NCI-H187 treated with DMSO at 0.1 percent for 48 hours (cell line): ENCODE measurements at regions not wholly inside any gene's neighbourhood (a gene's known extent, or its start where the extent isn't known, plus 50 kb on each side); places are given as distances from the start of the nearest gene placed in this dataset.

ENCODE experiments used
- DNase-seq: peaks from one replicate; lab custom pipeline; 2025; lab: John Stamatoyannopoulos, UW

GRCh38 chr2:193980599-193980998 lies 1676.4 kb upstream of the SLC39A10 start:
- no peak for DNase-seq

- no peak for DNase-seq
Measured at GRCh38 chr2:193973781-193974180, 1683.2 kb upstream of the SLC39A10 start.

- no peak for DNase-seq
Measured at GRCh38 chr2:193966590-193966989, 1690.4 kb upstream of the SLC39A10 start.

GRCh38 chr2:193965263-193965662 lies 1691.8 kb upstream of the SLC39A10 start:
- DNase-seq: no peak

GRCh38 chr2:193963472-193964119 lies 1693.4 kb upstream of the SLC39A10 start:
- DNase-seq: no peak

GRCh38 chr2:193946806-193947205 lies 1710.2 kb upstream of the SLC39A10 start:
- no peak for DNase-seq

- no peak for DNase-seq
Measured at GRCh38 chr2:193943406-193943960, 1713.5 kb upstream of the SLC39A10 start.

GRCh38 chr2:193935114-193935513 lies 1721.9 kb upstream of the SLC39A10 start:
- DNase-seq: no peak

- no peak for DNase-seq
Measured at GRCh38 chr2:193929131-193929530, 1727.9 kb upstream of the SLC39A10 start.

- no peak for DNase-seq
Measured at GRCh38 chr2:193907561-193907960, 1712.8 kb upstream of the TMEFF2 start.

- no peak for DNase-seq
Measured at GRCh38 chr2:193900292-193900691, 1705.6 kb upstream of the TMEFF2 start.

GRCh38 chr2:193895226-193895625 lies 1700.5 kb upstream of the TMEFF2 start:
- no peak for DNase-seq

- DNase-seq: no peak
Measured at GRCh38 chr2:193894081-193894480, 1699.3 kb upstream of the TMEFF2 start.

- DNase-seq: no peak
Measured at GRCh38 chr2:193891023-193891422, 1696.3 kb upstream of the TMEFF2 start.

- DNase-seq: no peak
Measured at GRCh38 chr2:193885419-193885818, 1690.7 kb upstream of the TMEFF2 start.

GRCh38 chr2:193883820-193884219 lies 1689.1 kb upstream of the TMEFF2 start:
- no peak for DNase-seq

- no peak for DNase-seq
Measured at GRCh38 chr2:193876980-193877379, 1682.2 kb upstream of the TMEFF2 start.

GRCh38 chr2:193869564-193869963 lies 1674.8 kb upstream of the TMEFF2 start:
- DNase-seq: no peak

- no peak for DNase-seq
Measured at GRCh38 chr2:193868833-193869232, 1674.1 kb upstream of the TMEFF2 start.

- DNase-seq: no peak
Measured at GRCh38 chr2:193868132-193868531, 1673.4 kb upstream of the TMEFF2 start.

- no peak for DNase-seq
Measured at GRCh38 chr2:193867454-193867853, 1672.7 kb upstream of the TMEFF2 start.

GRCh38 chr2:193861557-193861956 lies 1666.8 kb upstream of the TMEFF2 start:
- DNase-seq: no peak

- DNase-seq: no peak
Measured at GRCh38 chr2:193847991-193848390, 1653.3 kb upstream of the TMEFF2 start.

- DNase-seq: no peak
Measured at GRCh38 chr2:193847130-193847529, 1652.4 kb upstream of the TMEFF2 start.
